ENCODE measurements at regions not wholly inside any gene's neighbourhood (a gene's known extent, or its start where the extent isn't known, plus 50 kb on each side); places are given as distances from the start of the nearest gene placed in this dataset.

- DNase-seq (ENCODE audit: low read depth in 2 of 2): no peak
Measured at GRCh38 chr13:40114305-40114896, 458.9 kb downstream of the COG6 start.

GRCh38 chr13:40115426-40115825, 460.0 kb downstream of the COG6 start:
- no peak for DNase-seq (ENCODE audit: low read depth in 2 of 2)

DNA sequence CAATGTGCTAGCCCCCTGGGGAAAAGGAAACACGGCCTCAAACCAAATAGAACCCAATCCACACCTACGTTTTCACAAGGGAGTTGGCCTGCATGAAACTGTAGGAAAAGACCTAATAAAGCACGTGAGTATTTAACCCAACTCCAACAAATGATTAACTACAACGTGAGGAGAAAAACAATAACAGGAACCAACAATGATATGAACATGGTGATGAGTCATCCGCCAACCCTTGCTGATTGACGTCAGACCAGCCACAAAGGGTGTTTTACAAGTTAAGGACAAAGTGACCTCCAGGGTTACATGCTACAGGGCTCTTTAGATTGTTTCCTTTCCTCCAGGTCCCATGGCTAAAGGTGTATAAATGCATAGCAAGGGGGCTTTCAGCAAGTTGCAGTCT, 460.5 kb downstream of the COG6 start:
- DNase-seq (ENCODE audit: low read depth in 2 of 2): peak in 1 of 2 donors; percentile 33

GRCh38 chr13:40118337-40118736, 462.9 kb downstream of the COG6 start:
- DNase-seq (ENCODE audit: low read depth in 2 of 2): no peak

DNA sequence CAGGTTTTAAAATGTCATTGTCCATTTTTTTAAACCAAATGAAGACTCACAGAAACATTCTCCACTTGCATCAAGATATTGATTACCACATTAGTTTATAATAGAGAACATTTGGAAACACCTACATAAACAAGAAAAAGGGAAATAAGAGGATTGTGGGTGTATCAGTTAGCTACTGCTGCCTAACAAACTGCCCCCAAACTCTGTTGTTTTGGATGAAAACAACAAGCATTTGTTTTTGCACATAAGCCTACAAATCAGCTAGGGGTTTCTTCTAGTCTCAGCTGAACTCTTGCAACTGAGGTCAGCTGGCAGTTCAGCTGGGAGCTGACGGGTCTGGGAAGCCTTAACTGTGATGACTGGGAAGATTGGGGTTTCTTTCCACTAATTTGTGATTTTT, 464.4 kb downstream of the COG6 start:
- no peak for DNase-seq (ENCODE audit: low read depth in 2 of 2)

DNA sequence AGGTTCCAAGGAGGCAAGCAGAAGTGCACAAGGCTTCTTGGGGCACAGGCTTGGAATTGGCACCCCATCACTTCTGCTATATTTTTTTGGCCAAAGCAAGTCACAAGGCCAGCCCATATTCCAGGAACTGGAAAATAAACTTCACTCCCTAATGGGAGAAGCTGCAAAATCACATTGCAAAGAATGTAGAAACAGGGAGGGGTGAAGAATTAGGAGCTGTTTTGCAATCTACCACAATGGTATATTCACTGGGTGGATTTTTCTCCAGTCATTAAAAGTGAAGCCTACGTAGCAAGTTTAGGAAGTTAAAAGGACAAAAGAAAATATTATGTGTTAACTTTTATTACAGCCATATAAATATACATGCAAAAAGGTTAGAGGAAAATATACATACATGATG, 464.8 kb downstream of the COG6 start:
- no peak for DNase-seq (ENCODE audit: low read depth in 2 of 2)

DNA sequence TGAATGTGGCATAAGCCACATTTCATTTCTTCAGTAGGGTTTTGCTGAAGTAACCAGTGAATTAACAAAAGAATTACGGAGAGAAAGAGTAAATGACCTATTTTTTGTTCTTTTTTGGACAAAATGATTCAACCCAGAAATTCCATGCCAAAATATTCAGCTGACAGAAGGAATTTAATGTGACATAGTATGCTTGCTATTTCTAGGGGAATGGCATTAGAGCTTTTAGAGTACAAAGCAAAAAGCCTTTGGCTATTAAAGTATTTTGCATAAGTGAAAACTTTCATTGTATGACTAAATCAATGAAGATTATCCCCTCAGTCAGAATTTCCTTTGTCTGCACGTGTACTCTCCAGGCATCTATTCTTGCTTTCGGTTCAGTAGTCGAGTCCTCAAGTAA, 465.3 kb downstream of the COG6 start:
- DNase-seq (ENCODE audit: low read depth in 2 of 2): no peak

DNA sequence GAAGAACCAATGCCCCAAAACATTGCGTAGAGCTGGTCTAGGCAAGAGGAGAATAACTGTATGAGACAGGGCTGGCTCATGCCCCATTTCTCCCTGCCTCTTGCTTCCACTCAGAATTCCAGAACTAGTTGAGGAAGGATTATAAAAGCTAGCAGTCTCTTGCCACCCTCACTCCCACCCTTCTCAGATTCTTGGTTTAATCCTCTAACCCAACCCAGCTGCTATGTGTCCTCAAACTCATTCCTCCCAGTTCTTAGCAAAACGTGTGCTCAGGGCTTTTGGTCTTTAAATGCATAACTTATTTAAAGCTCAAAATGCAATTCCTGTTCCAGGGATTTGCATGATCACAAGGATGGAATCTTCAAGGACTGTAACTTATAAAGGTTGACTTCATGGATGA, 466.3 kb downstream of the COG6 start:
- no peak for DNase-seq (ENCODE audit: low read depth in 2 of 2)

DNA sequence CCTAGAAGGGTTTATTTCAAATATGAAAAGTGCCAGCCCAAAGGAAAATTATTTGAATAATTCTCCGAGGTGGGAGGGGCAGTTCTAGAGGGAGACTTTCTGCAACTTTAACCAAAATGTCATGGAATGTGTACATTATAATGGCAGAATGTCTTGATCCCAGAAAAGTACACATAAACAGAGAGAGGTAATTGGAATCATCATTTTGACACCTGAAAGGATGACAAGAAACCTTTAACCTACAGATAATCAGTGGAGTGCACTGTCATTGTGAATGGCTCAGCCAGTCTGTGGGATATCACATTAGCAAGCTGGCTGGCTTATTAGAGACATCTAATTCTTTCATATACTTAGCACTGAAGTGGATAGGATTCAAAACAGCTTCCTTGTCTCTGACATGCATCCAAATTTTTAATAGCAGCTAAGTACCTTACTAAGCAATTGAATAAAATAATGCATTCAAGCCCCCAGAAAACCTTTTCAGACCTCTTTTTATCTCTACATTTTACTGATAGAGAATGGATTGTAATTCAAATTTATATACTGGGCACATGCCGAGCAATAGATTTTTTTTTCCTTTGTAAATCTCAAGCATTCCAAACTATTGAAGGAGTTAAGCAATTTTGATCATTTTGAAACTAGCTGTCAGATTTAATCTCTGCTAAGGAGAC, 468.6 kb downstream of the COG6 start:
- DNase-seq (ENCODE audit: low read depth in 2 of 2): no peak

- DNase-seq (ENCODE audit: low read depth in 2 of 2): no peak
Measured at GRCh38 chr13:40124633-40125015, 469.2 kb downstream of the COG6 start.

DNA sequence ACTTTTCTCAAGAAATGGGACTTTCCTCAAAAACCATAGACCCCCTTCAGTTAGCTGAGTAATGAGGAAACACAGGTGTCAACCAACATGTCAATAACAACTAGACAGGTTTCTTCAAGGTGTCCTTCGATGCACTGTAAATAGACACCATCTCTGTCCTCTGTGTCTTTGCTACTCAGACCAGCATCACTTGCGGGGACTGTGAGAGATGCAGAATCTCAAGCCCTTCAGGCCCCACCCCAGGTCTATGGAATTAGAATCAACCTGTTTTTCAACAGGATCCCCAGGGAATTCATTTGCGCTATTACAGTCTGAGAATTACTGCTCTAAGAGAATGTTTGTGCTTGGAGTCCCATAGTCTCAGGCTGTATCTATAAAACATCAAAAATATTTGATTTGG, 469.9 kb downstream of the COG6 start:
- no peak for DNase-seq (ENCODE audit: low read depth in 2 of 2)

GRCh38 chr13:40126306-40127085, 471.0 kb downstream of the COG6 start:
- DNase-seq (ENCODE audit: low read depth in 2 of 2): no peak

GRCh38 chr13:40127476-40127875, 472.0 kb downstream of the COG6 start:
- no peak for DNase-seq (ENCODE audit: low read depth in 2 of 2)

DNA sequence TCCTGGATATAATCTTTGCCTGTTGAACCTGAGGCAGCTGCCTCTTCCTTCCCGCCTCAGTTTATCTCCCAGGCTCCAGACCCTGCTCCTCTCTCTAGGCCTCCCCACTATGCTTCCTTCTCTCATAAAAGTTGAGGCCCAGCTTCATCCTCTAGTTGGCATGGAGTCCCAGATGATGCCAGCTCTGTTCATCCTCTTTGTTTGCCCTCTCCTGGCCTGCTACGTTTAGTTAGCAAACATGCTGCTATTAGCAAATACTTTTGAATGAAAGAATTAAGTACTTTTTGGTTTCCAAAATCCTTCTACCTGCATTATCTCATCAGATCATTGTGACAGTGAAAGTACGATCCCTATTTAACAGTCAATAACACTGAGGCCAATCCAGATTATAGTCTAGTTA, 472.5 kb downstream of the COG6 start:
- DNase-seq (ENCODE audit: low read depth in 2 of 2): no peak

- no peak for DNase-seq (ENCODE audit: low read depth in 2 of 2)
Measured at GRCh38 chr13:40129467-40129866, 474.0 kb downstream of the COG6 start.

- peak in 1 of 2 donors; percentile 6 for DNase-seq (ENCODE audit: low read depth in 2 of 2)
Measured at GRCh38 chr13:40130871-40131636, 475.6 kb downstream of the COG6 start.

DNA sequence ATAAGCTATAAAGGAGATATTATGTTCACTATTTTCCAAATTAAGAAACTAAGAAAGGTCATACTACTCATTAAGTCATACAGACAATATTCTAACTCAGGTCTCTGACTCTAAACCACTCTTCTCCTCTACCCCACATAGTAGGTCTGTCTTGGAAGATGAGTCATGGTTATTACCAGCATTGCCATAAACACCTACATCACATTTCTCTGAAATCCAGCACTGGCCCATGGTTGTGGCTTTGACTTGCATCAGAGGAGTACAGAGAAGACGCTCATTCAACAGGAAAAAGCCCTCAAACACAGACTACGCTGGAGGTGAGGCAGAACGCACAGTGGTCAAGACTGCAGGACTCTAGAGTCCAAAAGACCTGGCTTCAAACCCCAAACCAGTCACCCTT, 476.8 kb downstream of the COG6 start:
- DNase-seq (ENCODE audit: low read depth in 2 of 2): peak; percentile 36 to 42

DNA sequence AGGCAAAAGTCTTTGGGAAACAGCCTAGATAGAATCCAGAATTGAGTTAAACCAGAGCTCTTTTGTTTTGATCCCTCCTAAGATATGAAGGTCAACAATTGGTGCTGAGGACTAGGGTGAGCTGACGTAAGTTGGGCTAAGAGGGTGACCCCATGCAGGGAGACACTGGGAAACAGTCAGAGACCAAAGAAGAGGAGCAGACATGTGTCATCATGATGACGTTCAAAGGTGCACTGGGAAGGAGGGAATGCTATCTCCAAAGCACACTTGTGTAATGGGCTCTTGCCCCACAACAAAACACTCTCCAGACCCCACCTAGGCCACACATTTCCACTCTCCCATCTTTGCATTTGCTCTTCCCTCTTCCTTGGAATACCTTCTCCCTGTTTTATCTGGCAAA, 481.4 kb downstream of the COG6 start:
- no peak for DNase-seq (ENCODE audit: low read depth in 2 of 2)

GRCh38 chr13:40137400-40137799, 481.9 kb downstream of the COG6 start:
- DNase-seq (ENCODE audit: low read depth in 2 of 2): no peak

- no peak for DNase-seq (ENCODE audit: low read depth in 2 of 2)
Measured at GRCh38 chr13:40139896-40140520, 484.5 kb downstream of the COG6 start.

GRCh38 chr13:40141859-40142555, 486.5 kb downstream of the COG6 start:
- DNase-seq (ENCODE audit: low read depth in 2 of 2): no peak
